PC-3 (cell line): ENCODE measurements at regions not wholly inside any gene's neighbourhood (a gene's known extent, or its start where the extent isn't known, plus 50 kb on each side); places are given as distances from the start of the nearest gene placed in this dataset.

Experiments used
- ATAC-seq: fragments of 200-7000 bp; cut with Tn5 transposase; 2 replicates; pipeline ENCODE4 v1.9.1; 2020; ENCODE audit warnings: mild to moderate bottlenecking, moderate library complexity
- BruUV-seq: library from RNA; stranded (reverse); fragments of 400-500 nt; replicated peaks from 2 replicates; lab custom pipeline; 2021; lab: Mats Ljungman, UMichigan
- CTCF ChIA-PET: fragments of 300-600 bp; sonication (Branson Sonifier 250); formaldehyde crosslinking; loops from one replicate; lab custom pipeline; 2022; ENCODE audit warnings: antibody characterized with exemption; lab: Charles Lee
- POLR2A ChIA-PET: fragments of 300-600 bp; sonication (Branson Sonifier 250); formaldehyde crosslinking; loops from one replicate; lab custom pipeline; 2022; ENCODE audit warnings: antibody characterized with exemption; ENCODE audit not compliant: unreplicated experiment; lab: Charles Lee
- DNase-seq: peaks from one replicate; pipeline ENCODE4 v3.0.0-alpha.2; 2015
- H2AFZ ChIP-seq: fragments of 300-600 bp; sonication (generic); 2 replicates; pipeline ENCODE4 v1.6.0; 2016; ENCODE audit warnings: antibody characterized with exemption, low read length
- H3F3A ChIP-seq: fragments of 300-600 bp; sonication (generic); one replicate; pipeline ENCODE4 v1.6.0; 2017; ENCODE audit warnings: antibody characterized with exemption, low read length, control low read depth, mild to moderate bottlenecking; ENCODE audit not compliant: unreplicated experiment
- H3K27ac ChIP-seq: fragments of 300-600 bp; sonication (generic); 2 replicates; pipeline ENCODE4 v1.5.1; 2016; ENCODE audit warnings: mild to moderate bottlenecking, low read length
- H3K27me3 ChIP-seq: fragments of 300-600 bp; sonication (generic); 2 replicates; pipeline ENCODE4 v1.6.1; 2016; ENCODE audit warnings: low read length, mixed read lengths
- H3K36me3 ChIP-seq: fragments of 300-600 bp; sonication (generic); 2 replicates; pipeline ENCODE4 v1.6.1; 2016; ENCODE audit warnings: low read depth, mixed run types, low read length, mixed read lengths
- H3K4me1 ChIP-seq: fragments of 300-600 bp; sonication (generic); 2 replicates; pipeline ENCODE4 v1.5.1; 2016; ENCODE audit warnings: low read length; ENCODE audit not compliant: insufficient read depth
- H3K4me2 ChIP-seq: fragments of 300-600 bp; sonication (generic); 2 replicates; pipeline ENCODE4 v1.6.0; 2016; ENCODE audit warnings: low read length
- H3K4me3 ChIP-seq: fragments of 300-600 bp; sonication (generic); 2 replicates; pipeline ENCODE4 v1.5.1; 2016; ENCODE audit warnings: mild to moderate bottlenecking, low read length, mixed read lengths
- H3K79me2 ChIP-seq: fragments of 300-600 bp; sonication (generic); 2 replicates; pipeline ENCODE4 v1.6.1; 2017; ENCODE audit warnings: low read length, mixed read lengths
- H3K9ac ChIP-seq: fragments of 300-600 bp; sonication (generic); 2 replicates; pipeline ENCODE4 v1.6.0; 2016; ENCODE audit warnings: mild to moderate bottlenecking, low read length
- H3K9me2 ChIP-seq: fragments of 300-600 bp; sonication (generic); replicated peaks from 2 replicates; pipeline ENCODE4 v1.6.1; 2016; ENCODE audit warnings: mixed run types, low read length, mixed read lengths
- H3K9me3 ChIP-seq: fragments of 300-600 bp; sonication (generic); 2 replicates; pipeline ENCODE4 v1.6.1; 2016; ENCODE audit warnings: low read length, mixed read lengths
- H4K20me1 ChIP-seq: fragments of 300-600 bp; sonication (generic); 2 replicates; pipeline ENCODE4 v1.6.1; 2016; ENCODE audit warnings: low read length, mixed read lengths
- CTCF ChIP-seq: fragments of 300-600 bp; sonication (generic); conservative IDR thresholded peaks from 2 replicates; pipeline ENCODE4 v1.5.1; 2017; ENCODE audit warnings: antibody characterized with exemption, low read depth, mild to moderate bottlenecking, low read length
- EZH2 ChIP-seq: fragments of 300-600 bp; sonication (generic); IDR thresholded peaks from one replicate; pipeline ENCODE4 v1.6.1; 2017; ENCODE audit warnings: antibody characterized with exemption, mild to moderate bottlenecking, low read length; ENCODE audit not compliant: unreplicated experiment
- EZH2phosphoT487 ChIP-seq: fragments of 300-600 bp; sonication (generic); IDR thresholded peaks from 2 replicates; pipeline ENCODE4 v1.6.1; 2018; ENCODE audit warnings: mild to moderate bottlenecking, antibody characterized with exemption, low read length, borderline replicate concordance
- intact Hi-C: fragments of 100-400 bp; cut with micrococcal nuclease; formaldehyde crosslinking; loops from 2 replicates; pipeline ENCODE4 v1.9.0; 2023

GRCh38 chr6:842141-842540 is 149.2 kb upstream of the EXOC2 start:
- Histone ChIP-seq H3K36me3 (no peaks in the 10 kb centered on the region), H3K79me2 (no peaks in the 10 kb centered on the region), H3K4me1 (no peaks in the 10 kb centered on the region), H4K20me1 (no peaks in the 10 kb centered on the region), H3F3A (no peaks in the 10 kb centered on the region), H3K9me3 (no peaks in the 10 kb centered on the region), H3K4me3 (no peak overlapping the region), H3K9me2 (no peaks in the 10 kb centered on the region), H3K4me2 (no peak overlapping the region), H3K9ac (no peak overlapping the region), H2AFZ (no peak overlapping the region), H3K27ac (no peak overlapping the region), H3K27me3 (peaks cover 76% of the 10 kb centered on the region)
- intact Hi-C loops, result no loop called here
- POLR2A ChIA-PET, result no interaction called here
- CTCF ChIA-PET, result no interaction called here
- BruUV-seq, result no TSS peak
- DNase-seq (no peak), ATAC-seq (no peak)
- TF ChIP-seq EZH2phosphoT487, result no peak
- no peak for TF ChIP-seq CTCF
- TF ChIP-seq EZH2, result no peak

- intact Hi-C loops, result no loop called here
- CTCF ChIA-PET, result no interaction called here
Measured at GRCh38 chr6:841569-841968, 148.6 kb upstream of the EXOC2 start.

GRCh38 chr6:839201-839600 is 146.3 kb upstream of the EXOC2 start:
- H2AFZ ChIP-seq, result no peak overlapping the region
- intact Hi-C loops, result no loop called here
- H3K36me3 ChIP-seq, result no peaks in the 10 kb centered on the region
- H3K4me2 ChIP-seq, result no peak overlapping the region
- no peaks in the 10 kb centered on the region for H4K20me1 ChIP-seq
- ATAC-seq (no peak), DNase-seq (no peak)
- no peak for TF ChIP-seq CTCF
- TF ChIP-seq EZH2, result no peak
- no peak for TF ChIP-seq EZH2phosphoT487
- no TSS peak for BruUV-seq
- no peak overlapping the region for H3K9ac ChIP-seq
- H3K4me3 ChIP-seq, result no peak overlapping the region
- no peaks in the 10 kb centered on the region for H3K79me2 ChIP-seq
- H3F3A ChIP-seq, result no peaks in the 10 kb centered on the region
- H3K4me1 ChIP-seq, result no peaks in the 10 kb centered on the region; the same call in 1 of the 2 replicates
- no peaks in the 10 kb centered on the region for H3K9me3 ChIP-seq
- H3K9me2 ChIP-seq, result no peaks in the 10 kb centered on the region
- H3K27me3 ChIP-seq, result peaks cover 55% of the 10 kb centered on the region
- ChIA-PET POLR2A (no interaction called here), CTCF (no interaction called here)
- H3K27ac ChIP-seq, result no peak overlapping the region

More at GRCh38 chr6:841569-841968, 148.6 kb upstream of the EXOC2 start:
- H3K4me1 ChIP-seq, result no peaks in the 10 kb centered on the region
- H3K27ac ChIP-seq, result no peak overlapping the region
- TF ChIP-seq CTCF, result no peak
- POLR2A ChIA-PET, result no interaction called here
- no peaks in the 10 kb centered on the region for H3K36me3 ChIP-seq
- H3K79me2 ChIP-seq, result no peaks in the 10 kb centered on the region
- no peak for DNase-seq
- H3K9me3 ChIP-seq, result no peaks in the 10 kb centered on the region
- no peak overlapping the region for H2AFZ ChIP-seq
- H3K4me3 ChIP-seq, result no peak overlapping the region
- H4K20me1 ChIP-seq, result no peaks in the 10 kb centered on the region
- BruUV-seq, result no TSS peak
- ATAC-seq, result no peak
- H3K27me3 ChIP-seq, result peaks cover 74% of the 10 kb centered on the region
- H3F3A ChIP-seq, result no peaks in the 10 kb centered on the region
- no peaks in the 10 kb centered on the region for H3K9me2 ChIP-seq
- H3K4me2 ChIP-seq, result no peak overlapping the region
- no peak overlapping the region for H3K9ac ChIP-seq
